SIG-M5 treated with dmso at 0.1 percent for 504 hours (cell line): ENCODE measurements at regions not wholly inside any gene's neighbourhood (a gene's known extent, or its start where the extent isn't known, plus 50 kb on each side); places are given as distances from the start of the nearest gene placed in this dataset.
"Not testable (repeated sequence)": the region's sequence is repeated elsewhere in the genome, so short reads cannot be mapped to it uniquely, and the experiment has no call there.

ENCODE experiments used
- DNase-seq: peaks from one replicate; lab custom pipeline; 2025; ENCODE audit not compliant: unreplicated experiment; lab: John Stamatoyannopoulos, UW

DNA sequence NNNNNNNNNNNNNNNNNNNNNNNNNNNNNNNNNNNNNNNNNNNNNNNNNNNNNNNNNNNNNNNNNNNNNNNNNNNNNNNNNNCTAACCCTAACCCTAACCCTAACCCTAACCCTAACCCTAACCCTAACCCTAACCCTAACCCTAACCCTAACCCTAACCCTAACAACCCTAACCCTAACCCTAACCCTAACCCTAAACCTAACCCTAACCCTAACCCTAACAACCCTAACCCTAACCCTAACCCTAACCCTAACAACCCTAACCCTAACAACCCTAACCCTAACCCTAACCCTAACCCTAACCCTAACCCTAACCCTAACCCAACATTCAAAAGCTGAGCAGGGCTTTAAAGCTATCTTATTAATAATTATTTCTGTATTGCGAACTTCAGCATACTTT, 182.5 kb upstream of the FAM20C start:
- not testable (repeated sequence) for DNase-seq

DNA sequence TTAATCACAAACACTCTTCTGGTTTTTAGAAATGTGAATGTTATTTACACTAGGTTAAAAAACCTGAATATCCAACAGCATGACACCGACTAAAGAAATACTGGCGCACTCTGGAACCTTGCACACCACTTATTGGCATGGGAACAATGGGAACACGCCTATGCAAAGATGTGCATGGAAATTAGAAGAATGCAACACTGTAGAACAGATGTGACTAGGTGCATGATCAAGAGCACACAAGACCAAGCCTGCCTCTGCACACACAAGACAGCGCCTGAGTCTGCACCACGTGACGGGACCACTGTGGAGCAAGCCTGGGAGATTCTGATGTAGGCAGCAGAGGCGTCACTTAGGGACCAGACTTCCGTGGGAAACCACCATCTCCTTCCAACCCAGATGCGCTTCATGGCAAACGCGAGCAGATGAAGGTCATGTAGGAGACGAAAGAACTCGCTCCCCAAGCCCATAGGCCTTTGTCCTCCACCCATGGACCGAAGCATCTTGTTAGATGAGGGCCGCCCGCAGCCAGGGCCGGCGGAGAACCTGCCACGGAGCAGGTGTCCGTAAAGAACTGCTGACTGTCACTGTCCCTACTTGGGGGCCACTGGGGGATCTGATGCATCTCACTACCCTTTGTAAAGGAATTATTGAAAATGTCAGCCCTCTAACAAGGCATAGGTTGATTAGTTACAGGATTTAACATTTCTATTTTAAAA, 159.6 kb upstream of the FAM20C start:
- DNase-seq = not testable (repeated sequence)

DNA sequence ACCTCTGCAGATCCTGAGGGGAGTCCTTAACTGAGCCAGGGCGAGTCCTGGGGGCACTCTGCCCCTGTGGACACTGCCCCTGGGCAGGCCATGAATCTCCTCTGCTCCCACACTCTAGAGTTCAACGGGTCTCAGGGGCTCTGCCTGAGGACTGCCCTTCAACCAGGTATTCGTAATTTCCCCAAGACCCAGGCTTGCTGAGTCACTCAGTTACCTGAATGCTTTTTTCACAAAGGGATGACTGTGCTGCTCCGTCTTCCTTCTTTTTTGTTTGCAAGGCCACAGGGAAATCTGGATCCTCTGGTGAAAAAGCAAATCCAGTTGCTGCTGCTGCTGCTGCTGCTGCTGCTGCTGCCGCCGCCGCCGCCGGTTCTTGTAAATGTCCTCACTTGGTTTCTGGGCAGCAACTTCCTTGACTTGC, 157.2 kb upstream of the FAM20C start:
- not testable (repeated sequence) for DNase-seq

DNA sequence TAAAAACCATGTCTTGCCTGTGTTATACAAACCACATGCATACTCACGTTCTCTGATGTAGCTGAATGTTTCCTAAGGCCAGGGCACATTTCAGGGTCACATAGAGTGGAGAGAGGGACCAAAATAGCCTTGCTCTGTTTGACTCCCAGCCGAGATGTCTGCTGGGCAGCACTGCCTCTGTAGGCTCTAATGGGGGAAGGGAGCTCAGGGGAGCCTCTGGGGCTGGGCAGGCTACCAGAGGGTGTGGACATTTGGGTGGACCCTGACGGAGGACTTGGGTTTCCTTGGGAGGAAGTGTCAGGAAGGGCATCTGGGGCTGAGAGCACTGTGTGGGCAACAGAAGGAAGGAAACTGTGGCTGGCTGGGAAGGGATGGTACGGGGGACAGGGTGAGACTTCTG, 155.8 kb upstream of the FAM20C start:
- DNase-seq = not testable (repeated sequence)

DNA sequence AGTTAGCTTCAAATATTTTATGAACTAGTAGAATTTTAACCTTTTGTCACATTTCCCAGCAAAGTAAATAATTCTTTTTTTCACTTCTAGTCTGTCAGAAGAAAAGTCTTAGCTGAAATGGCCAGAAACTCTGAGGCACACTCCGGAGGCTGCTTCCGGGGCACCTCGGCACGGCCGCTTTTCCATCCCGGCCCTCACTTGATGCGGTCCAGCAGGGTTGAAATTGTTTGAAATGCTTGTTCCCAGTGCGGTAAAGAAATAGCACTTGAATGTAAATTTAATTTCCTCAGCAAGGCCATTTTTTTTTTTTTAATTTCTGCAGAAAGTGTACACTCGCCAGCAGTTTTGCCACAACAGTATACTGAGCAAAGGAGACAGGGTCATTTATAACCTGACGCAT, 154.7 kb upstream of the FAM20C start:
- DNase-seq = not testable (repeated sequence)

DNA sequence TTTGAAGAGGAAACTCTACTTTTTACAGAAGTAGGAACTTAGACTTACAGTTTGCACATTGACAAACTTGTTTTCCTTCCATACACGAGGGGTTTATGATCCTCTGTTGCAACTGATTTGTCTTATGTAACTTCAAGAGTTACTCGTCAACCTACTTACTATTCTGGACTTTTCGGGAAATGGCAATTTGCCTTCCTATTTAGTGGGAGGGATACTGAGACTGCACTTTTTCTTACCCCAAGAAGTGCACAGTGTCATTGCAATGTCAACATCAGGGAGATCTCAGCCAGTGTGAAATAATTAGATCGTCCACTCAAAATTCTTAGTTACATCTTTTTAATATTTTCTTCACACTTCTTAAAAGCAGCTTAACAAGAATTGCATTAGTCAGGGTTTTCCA, 153.9 kb upstream of the FAM20C start:
- DNase-seq = not testable (repeated sequence)

DNA sequence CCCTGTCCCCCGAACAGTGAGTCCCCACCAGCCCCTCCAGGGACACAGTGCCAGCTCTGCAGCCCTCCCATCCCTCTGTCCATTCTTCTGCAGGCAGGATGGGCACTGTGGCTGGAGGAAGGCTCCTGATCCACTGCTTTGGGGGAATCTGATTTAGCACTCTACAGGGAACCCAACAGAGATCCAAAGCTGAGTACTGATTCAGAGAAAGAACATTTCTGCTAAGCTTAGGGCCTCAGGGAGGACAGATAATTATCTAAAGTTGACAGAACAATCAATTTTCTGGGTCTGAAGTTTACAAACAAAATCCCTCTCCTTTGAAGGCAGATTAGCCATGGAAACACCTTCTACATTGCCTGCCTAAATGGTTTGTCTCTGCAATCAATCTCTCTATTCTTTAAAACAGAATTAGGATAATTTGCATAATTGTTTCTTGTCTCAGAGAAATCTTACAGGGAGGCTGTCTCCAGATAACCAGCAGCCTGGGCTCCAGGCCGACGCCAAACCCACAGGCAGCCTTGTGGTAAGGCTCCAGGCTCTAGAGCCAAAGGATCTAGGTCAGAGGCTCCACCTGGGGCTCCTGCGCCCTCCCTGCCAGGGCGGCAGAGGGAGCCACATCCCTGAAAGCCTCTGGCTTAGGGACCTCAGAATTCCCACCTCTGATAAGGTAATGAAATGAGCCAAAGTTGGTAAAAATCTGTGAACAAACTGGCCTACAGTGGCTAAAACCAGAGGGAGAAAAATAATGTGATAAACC, 152.2 kb upstream of the FAM20C start:
- not testable (repeated sequence) for DNase-seq

DNA sequence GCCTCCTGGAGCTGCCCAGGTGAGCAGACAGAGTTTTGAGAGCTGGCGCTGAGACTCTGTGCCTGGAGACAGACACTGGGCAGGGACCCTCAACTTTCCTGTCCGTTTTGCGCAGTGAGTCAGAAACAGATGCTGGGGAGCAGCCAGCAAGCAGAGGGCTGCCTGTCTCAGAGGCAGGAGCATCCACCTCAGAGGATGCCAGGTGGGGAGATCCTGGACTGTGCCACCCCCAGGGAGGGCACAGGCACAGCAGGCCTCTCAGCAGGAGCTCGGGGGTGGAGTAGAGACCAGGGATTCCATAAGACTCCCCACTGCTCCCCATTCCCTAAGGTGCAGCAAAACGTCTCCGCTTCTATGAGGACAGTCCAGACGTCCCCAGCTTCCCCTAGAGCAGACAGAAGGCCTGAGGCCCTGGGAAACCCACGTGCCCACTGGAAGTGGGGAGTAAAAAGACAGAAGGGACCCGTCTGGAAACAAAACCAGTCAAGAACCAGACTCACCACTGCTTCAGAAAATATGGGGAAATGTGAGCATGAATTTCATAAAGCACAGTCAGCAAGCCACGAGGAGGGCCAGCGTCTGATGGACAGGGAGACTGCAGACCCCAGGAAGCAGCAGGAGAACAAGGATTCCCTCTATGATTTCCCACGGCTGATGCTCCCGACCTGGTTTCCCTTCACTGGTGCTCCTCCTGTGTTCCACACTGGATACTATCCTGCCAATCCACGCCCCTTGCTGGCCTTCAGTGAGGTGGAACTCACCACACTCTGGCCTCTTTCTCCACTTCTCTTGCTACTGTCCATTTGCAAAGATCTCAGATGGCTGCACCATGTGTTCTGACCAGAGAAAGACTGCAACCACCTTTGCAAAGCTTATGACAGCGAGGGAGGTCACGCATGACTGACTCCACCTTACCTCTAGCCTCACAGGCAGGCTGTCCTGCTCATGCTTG, 151.3 kb upstream of the FAM20C start:
- DNase-seq = no peak

DNA sequence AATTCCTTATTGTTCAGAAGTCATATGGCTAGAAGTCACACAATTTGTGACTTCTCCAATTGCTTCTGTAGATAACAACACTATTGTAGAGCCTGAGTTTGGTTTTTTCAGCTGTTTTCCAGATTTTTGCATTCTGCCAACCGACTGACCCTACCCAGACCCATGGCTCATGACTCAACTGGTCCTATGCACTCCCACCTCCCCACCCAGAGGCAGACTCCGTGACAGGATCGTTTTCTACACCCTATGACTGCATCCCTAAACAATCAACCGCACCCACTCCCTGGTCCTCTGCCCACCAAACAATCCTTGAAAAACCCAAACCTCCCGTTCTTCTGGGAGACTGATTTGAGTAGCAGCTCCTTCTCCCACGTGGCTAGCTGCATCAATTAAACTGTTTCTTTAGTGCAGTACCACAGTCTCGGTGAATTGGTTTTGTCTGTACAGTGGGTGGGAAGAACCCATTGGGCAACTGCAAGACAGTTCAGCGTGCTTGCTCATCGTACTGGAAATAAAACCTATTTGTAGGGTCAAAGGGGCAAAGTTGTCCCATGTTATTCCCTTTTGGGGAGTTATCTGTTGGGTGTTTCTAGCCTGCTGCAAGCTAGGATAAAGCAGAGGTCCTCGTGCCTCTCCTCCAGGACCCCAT, 150.3 kb upstream of the FAM20C start:
- DNase-seq = no peak

DNA sequence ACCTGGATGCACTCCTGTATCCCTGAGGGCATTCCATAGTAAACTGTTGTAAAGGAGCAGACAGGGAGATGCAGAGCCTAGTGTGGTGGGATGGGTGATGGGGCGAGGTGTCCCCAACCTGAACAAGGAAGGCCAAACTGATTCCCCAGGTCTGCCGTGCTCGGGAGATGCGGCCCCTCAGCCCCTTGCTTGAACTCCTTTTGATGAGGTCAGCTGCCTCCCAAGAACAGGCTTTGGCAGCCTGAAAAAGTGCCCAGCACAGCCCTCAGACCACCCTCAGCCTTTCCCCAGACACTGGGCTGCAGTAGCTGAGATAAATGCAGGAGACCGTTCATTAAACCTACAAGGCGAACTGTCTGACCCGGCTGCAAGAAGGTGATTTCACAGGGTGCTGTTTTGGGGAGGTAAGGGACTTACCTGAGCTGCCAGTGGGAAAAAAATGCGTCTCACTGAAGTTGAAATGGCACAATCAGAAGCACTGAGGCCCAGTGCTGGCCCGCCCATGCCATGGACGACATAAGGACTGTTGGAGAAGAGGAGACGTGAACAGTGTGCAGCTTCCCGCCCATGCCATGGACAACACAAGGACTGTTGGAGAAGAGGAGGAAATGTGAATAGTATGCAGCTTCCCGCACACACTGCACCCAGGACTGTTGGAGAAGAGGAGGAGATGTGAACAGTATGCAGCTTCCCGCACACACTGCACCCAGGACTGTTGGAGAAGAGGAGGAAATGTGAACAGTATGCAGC, 148.4 kb upstream of the FAM20C start:
- DNase-seq = no peak

DNA sequence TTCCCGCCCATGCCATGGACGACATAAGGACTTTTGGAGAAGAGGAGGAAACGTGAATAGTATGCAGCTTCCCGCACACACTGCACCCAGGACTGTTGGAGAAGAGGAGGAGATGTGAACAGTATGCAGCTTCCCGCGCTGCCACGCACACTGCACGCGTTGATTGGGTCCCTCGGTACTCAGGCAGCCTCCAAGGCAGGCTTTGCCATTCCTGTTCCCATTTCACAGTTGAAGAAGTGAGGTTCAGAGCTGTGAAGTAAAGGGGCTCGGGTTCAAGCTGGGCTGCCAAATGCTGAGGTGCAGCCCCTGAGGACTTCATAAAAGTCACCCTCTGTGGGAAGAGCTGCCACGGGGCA, 147.9 kb upstream of the FAM20C start:
- DNase-seq = no peak

DNA sequence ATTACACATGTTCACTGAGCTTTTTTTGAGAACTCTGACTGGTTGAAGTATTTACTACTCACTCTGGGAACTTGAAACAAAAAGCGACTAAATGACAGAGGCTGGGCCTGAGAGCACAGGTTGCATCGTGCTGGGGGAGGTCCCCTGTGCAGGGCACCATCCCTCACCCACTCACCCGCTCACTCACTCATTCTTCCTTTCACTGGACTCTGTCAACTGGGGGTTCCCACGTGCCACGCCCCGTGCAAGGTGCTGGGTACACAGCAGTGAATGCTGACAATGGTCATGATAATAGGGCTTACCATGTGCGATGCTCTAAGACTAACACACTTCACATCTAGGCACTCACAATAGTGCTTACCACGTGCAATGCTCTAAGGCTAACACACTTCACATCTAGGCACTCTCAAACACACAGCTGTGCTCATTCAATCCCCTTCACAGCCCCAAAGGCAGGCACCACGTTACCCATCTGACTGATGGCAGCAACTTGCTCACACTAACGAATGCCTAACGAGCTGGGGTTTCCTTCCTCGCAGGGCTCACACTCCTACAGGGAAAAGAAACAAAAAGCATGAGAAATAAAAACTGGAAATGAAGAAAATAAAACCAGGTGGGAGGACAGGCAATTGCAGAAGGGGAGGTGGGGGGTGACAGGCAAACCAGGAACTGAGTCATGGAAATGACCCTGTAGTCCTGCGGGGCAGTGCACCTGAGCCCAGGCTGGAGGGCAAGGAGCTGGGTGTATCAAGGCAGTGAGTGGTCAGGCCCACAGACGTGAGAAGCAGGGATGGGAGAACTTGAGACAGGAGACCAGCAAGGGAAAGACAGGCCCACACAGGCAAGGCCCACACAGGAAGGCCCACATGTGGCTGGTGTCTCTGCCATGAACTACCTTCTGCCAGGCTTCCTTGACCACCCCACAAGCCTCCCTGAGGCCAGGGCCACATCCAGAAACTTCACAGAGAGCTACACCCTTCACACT, 147.0 kb upstream of the FAM20C start:
- DNase-seq = no peak

DNA sequence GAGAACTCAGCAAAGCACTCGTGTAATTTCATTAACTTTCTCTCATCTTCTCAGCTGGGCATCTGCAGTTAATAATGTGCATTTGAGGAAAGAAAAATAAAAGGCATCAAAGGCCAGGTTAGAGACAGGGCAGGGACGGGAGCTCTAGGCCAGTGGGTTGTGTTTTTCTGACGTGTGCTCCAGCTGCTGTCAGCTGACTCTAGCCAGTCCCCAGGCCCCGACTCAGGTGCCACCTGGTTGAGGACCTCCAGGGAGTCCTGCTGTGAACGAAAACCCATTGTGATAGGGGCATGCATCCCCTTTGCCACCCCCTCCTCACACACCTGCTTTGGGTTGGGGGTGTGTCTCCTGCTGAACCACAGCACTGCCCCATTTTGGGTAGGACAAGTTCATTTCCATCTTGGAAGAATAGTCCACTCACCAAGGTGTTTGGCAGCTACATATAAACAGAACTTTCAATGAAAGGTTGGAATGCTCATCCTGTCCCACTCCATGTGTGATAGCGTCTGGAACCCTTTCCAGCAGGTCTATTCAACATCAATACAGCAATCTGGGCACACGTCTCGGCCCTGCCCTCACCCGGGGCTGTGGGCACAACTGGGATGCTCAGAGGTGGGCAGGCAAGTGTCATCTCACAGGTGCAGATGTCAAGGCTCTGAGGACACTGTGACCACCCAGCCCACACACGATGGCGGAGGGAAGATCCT, 146.1 kb upstream of the FAM20C start:
- no peak for DNase-seq

DNA sequence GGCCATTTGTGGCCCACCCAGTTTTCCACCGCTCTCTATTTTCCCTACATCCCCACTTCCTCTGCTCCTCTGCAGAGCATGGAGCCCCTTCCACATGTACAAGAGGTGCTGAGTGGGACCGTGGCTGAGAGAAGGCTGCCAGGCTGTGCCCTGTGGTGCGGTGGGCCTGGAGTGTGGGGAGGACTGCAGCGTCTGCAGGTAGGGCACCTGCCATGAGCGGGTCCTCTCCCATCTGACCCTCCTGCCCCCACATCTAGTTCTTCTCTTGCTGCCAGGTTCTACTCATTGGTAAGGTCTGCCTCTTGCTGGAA, 145.6 kb upstream of the FAM20C start:
- no peak for DNase-seq

DNA sequence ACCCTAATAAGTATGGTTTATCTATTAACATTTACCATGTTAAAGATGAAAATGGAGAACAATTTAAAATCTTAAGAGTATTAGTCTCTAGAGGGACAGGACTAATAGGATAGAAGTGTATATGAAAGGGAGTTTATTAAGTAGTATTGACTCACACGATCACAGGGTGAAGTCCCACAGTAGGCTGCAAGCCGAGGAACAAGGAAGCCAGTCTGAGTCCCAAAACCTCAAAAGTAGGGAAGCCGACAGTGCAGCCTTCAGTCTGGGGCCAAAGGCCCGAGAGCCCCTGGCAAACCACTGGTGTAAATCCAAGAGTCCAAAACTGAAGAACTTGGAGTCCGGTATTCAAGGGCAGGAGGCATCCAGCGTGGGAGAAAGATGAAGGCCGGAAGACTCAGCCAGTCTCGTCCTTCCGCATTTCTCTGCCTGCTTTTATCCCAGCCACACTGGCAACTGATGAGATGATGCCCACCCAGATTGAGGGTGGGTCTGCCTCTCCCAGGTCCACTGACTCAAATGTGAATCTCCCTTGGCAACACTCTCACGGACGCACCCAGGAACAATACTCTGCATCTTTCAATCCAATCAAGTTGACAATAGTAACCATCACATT, 140.8 kb upstream of the FAM20C start:
- DNase-seq = no peak

DNA sequence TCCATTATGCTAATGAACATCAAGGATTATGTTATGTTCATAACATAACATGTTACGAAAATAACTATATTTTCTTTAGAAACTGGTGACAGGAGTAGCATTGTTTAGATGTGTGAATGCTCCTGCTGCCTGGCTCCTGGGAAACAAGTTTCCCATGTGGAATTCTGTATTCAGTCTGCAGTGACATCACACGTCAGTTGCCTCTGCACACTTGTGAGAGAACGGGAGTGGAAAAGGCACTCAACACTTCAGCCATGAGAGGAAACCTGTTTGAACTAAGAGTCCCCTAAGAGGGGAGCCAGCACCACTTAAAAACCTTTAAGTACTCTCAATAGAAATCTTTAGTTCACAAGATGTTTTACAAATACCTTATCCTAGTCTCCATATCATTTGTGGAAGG, 140.3 kb upstream of the FAM20C start:
- DNase-seq = no peak

DNA sequence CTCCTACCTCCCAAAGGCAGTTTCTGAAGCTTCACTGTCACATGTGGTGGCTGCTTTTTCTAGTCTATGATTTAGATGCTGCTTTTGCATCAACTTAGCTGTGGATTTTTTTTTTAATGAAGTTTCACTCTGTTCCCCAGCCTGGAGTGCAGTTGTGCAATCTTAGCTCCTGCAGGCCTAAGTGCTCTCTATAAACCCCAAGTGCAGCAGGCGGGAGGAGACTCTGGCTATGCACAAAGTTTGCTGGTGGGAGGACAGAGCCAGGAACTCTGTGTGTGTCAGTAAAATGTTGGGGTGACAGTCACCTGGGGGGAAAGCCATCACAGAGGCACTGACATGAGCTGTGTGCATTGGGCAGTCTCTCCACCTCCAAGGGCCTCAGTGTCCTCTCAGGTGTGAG, 138.8 kb upstream of the FAM20C start:
- no peak for DNase-seq

DNA sequence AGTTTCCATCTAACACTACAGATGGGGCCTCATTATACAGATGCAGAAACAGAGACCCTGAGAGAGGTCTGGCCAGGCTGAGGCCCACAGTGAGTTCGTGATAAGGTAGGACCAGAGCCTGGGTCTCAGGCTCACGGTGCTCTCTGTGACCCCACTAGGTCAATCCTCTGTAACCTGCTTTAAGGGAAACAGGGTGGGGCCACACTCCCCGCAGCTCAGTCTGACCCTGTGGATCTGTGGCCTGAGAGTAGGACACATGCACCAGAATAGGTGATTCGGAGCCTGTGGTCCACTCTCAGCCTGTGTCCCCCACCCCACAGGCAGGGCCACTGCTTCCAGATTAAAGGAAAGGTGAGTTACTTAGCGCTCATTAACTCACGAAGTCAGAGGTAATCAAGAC, 137.8 kb upstream of the FAM20C start:
- no peak for DNase-seq
